ENCODE measurements at regions not wholly inside any gene's neighbourhood (a gene's known extent, or its start where the extent isn't known, plus 50 kb on each side); places are given as distances from the start of the nearest gene placed in this dataset.

DNA sequence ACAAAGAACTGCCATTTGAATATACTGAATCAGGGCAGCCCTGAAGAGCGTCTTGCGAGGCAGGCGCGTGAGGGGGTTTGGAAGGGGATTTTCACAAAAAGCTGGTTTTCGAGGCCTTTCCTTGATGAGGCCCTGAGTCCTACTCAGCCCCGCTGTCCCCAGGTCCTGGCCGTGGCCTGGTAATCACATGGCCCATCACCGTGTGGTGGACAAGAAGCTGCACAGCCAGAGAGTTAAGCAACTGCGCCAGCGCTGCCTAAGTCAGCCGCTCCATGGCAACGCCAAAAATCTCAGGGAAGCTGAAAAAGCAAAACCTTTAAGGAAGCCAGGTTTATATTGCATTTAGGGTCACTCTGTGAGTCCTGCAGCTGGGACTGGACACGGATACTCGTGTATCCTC is 341.2 kb upstream of the MYT1L start:
- Histone ChIP-seq H3K27me3 (no peaks in the 10 kb centered on the region), H4K20me1 (ENCODE audit: low read depth) (no peaks in the 10 kb centered on the region), H3K36me3 (no peaks in the 10 kb centered on the region), H3K4me3 (no peak overlapping the region), H3K4me2 (no peak overlapping the region), H3K9ac (no peak overlapping the region), H3K27ac (no peak overlapping the region), H3K9me3 (ENCODE audit: low read depth) (no peaks in the 10 kb centered on the region), H3K4me1 (no peaks in the 10 kb centered on the region), H3F3A (ENCODE audit: low read depth) (no peaks in the 10 kb centered on the region), H2AFZ (replicated peaks) (no peak overlapping the region), H3K79me2 (ENCODE audit: low read depth) (no peaks in the 10 kb centered on the region)
- Mint-ChIP-seq H3K27ac (no peak overlapping the region), H3K36me3 (peaks cover 2% of the 10 kb centered on the region), H3K9me3 (peaks cover 6% of the 10 kb centered on the region), H3K4me1 (peaks cover 8% of the 10 kb centered on the region), H3K4me3 (no peak overlapping the region), H3K27me3 (ENCODE audit: insufficient read depth, low read depth) (peaks cover 4% of the 10 kb centered on the region)
- no peak for DNase-seq (ENCODE audit: low spot score)
- TF ChIP-seq EZH2phosphoT487 (IDR thresholded peaks at IDR 0.05) (no peak), EZH2 (IDR thresholded peaks at IDR 0.05) (no peak)
- TF ChIP-seq, protein P1, sequence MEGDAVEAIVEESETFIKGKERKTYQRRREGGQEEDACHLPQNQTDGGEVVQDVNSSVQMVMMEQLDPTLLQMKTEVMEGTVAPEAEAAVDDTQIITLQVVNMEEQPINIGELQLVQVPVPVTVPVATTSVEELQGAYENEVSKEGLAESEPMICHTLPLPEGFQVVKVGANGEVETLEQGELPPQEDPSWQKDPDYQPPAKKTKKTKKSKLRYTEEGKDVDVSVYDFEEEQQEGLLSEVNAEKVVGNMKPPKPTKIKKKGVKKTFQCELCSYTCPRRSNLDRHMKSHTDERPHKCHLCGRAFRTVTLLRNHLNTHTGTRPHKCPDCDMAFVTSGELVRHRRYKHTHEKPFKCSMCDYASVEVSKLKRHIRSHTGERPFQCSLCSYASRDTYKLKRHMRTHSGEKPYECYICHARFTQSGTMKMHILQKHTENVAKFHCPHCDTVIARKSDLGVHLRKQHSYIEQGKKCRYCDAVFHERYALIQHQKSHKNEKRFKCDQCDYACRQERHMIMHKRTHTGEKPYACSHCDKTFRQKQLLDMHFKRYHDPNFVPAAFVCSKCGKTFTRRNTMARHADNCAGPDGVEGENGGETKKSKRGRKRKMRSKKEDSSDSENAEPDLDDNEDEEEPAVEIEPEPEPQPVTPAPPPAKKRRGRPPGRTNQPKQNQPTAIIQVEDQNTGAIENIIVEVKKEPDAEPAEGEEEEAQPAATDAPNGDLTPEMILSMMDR (IDR thresholded peaks at IDR 0.05): no peak

DNA sequence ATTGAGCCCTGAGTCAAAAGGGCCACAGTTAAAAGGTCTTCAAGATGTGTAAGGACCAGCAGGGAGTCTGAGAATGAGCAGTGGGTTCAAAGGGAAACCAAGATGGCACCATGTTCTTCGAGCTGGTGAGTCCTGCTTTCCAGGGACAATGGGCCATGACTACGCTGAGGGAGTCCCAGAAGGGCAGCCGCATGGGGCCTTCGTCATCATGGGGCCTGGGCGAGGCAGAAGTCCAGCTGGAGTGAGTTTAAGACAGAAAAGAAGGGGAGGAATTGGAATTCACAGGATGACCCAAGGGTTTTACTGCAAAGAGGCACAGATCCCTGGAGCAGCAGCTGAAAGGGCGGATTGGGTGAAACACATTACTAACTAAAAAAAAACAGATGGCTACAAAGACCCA is 340.8 kb upstream of the MYT1L start:
- H3K4me3 ChIP-seq: no peak overlapping the region
- no peak overlapping the region for H3K4me2 ChIP-seq
- no peaks in the 10 kb centered on the region for H3K36me3 ChIP-seq
- no peaks in the 10 kb centered on the region for H4K20me1 ChIP-seq (ENCODE audit: low read depth)
- no peaks in the 10 kb centered on the region for H3K79me2 ChIP-seq (ENCODE audit: low read depth)
- H3K4me1 ChIP-seq: no peaks in the 10 kb centered on the region
- H3K9ac ChIP-seq: no peak overlapping the region
- H3K27ac ChIP-seq: no peak overlapping the region
- no peak overlapping the region for H2AFZ ChIP-seq (replicated peaks)
- Mint-ChIP-seq H3K9me3 (peaks cover 6% of the 10 kb centered on the region), H3K27me3 (ENCODE audit: insufficient read depth, low read depth) (peaks cover 4% of the 10 kb centered on the region), H3K4me1 (peaks cover 8% of the 10 kb centered on the region), H3K27ac (no peak overlapping the region), H3K4me3 (no peak overlapping the region), H3K36me3 (peaks cover 2% of the 10 kb centered on the region)
- no peak for TF ChIP-seq EZH2 (IDR thresholded peaks at IDR 0.05)
- TF ChIP-seq EZH2phosphoT487 (IDR thresholded peaks at IDR 0.05): no peak
- TF ChIP-seq, protein P1 (IDR thresholded peaks at IDR 0.05): no peak
- H3F3A ChIP-seq (ENCODE audit: low read depth): no peaks in the 10 kb centered on the region
- no peaks in the 10 kb centered on the region for H3K9me3 ChIP-seq (ENCODE audit: low read depth)
- H3K27me3 ChIP-seq: no peaks in the 10 kb centered on the region
- DNase-seq (ENCODE audit: low spot score): no peak

DNA sequence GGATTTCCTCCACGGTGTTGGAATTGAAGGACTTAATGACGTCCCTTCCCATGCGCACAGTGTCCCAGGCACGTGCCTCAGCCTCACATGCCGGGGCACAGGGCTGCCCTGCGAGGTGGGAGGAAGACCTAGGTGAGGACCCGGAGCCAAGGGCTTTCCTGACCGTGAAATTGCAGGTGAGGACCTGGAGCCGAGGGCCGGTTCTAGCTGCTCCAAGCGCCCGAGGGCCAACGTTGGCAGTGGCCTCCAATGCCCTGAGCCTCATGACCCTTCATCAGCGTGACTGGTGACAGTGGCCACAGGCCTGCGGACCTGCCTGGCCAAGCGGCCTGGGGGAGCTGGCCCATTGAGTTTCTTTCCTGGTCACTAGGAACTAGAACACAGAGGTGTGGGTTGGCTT is 338.2 kb upstream of the MYT1L start:
- Histone ChIP-seq H3K9ac (no peak overlapping the region), H3K4me2 (no peak overlapping the region), H3K27me3 (no peaks in the 10 kb centered on the region), H3K9me3 (ENCODE audit: low read depth) (no peaks in the 10 kb centered on the region), H2AFZ (replicated peaks) (no peak overlapping the region), H3K27ac (no peak overlapping the region), H3K36me3 (no peaks in the 10 kb centered on the region), H4K20me1 (ENCODE audit: low read depth) (no peaks in the 10 kb centered on the region), H3K79me2 (ENCODE audit: low read depth) (no peaks in the 10 kb centered on the region), H3F3A (ENCODE audit: low read depth) (no peaks in the 10 kb centered on the region), H3K4me1 (no peaks in the 10 kb centered on the region), H3K4me3 (no peak overlapping the region)
- H3K36me3 Mint-ChIP-seq: peaks cover 2% of the 10 kb centered on the region
- no peak overlapping the region for H3K4me3 Mint-ChIP-seq
- peaks cover 9% of the 10 kb centered on the region for H3K27me3 Mint-ChIP-seq (ENCODE audit: insufficient read depth, low read depth)
- H3K9me3 Mint-ChIP-seq: peaks cover 6% of the 10 kb centered on the region
- H3K4me1 Mint-ChIP-seq: peaks cover 25% of the 10 kb centered on the region
- TF ChIP-seq EZH2 (IDR thresholded peaks at IDR 0.05): no peak
- TF ChIP-seq EZH2phosphoT487 (IDR thresholded peaks at IDR 0.05): no peak
- TF ChIP-seq, protein P1 (IDR thresholded peaks at IDR 0.05): no peak
- no peak for DNase-seq (ENCODE audit: low spot score)
- no peak overlapping the region for H3K27ac Mint-ChIP-seq
